HUDEP-2 (cell line): ENCODE measurements at regions not wholly inside any gene's neighbourhood (a gene's known extent, or its start where the extent isn't known, plus 50 kb on each side); places are given as distances from the start of the nearest gene placed in this dataset.

Experiments used
- DNase-seq, 76 experiments: peaks; one replicate each; lab custom pipeline; 2025; ENCODE audit not compliant: unreplicated experiment in 76 of 76; lab: John Stamatoyannopoulos, UW

GRCh38 chr21:15421441-15421881 is 308.3 kb upstream of the USP25 start:
- no peak for DNase-seq

GRCh38 chr21:15421947-15422346 is 307.8 kb upstream of the USP25 start:
- DNase-seq, result no peak

- no peak for DNase-seq
Observed at GRCh38 chr21:15422783-15423182, 307.0 kb upstream of the USP25 start.

GRCh38 chr21:15423676-15424445 is 305.9 kb upstream of the USP25 start:
- no peak for DNase-seq

- no peak for DNase-seq
Observed at GRCh38 chr21:15425049-15425448, 304.7 kb upstream of the USP25 start.

GRCh38 chr21:15430023-15430422 is 299.8 kb upstream of the USP25 start:
- no peak for DNase-seq

- DNase-seq, result no peak
Observed at GRCh38 chr21:15430577-15430976, 299.2 kb upstream of the USP25 start.

GRCh38 chr21:15431053-15431452 is 298.7 kb upstream of the USP25 start:
- DNase-seq, result no peak

GRCh38 chr21:15433091-15433490 is 296.7 kb upstream of the USP25 start:
- DNase-seq, result no peak

- no peak for DNase-seq
Observed at GRCh38 chr21:15434163-15434905, 295.4 kb upstream of the USP25 start.

GRCh38 chr21:15436031-15436430 is 293.8 kb upstream of the USP25 start:
- DNase-seq, result no peak

- DNase-seq, result peak in 1 of 76 experiments; percentile 20
Observed at GRCh38 chr21:15437883-15438282, 291.9 kb upstream of the USP25 start.

- DNase-seq, result no peak
Observed at GRCh38 chr21:15439726-15440125, 290.1 kb upstream of the USP25 start.

- DNase-seq, result no peak
Observed at GRCh38 chr21:15441060-15441493, 288.7 kb upstream of the USP25 start.

GRCh38 chr21:15441992-15442391 is 287.8 kb upstream of the USP25 start:
- DNase-seq, result no peak

- DNase-seq, result no peak
Observed at GRCh38 chr21:15442743-15443469, 286.9 kb upstream of the USP25 start.

GRCh38 chr21:15443740-15444117 is 286.1 kb upstream of the USP25 start:
- DNase-seq, result no peak

GRCh38 chr21:15444118-15444960 is 285.4 kb upstream of the USP25 start:
- no peak for DNase-seq

GRCh38 chr21:15445327-15445726 is 284.5 kb upstream of the USP25 start:
- no peak for DNase-seq

- no peak for DNase-seq
Observed at GRCh38 chr21:15446223-15446622, 283.6 kb upstream of the USP25 start.
